ENCODE measurements at regions not wholly inside any gene's neighbourhood (a gene's known extent, or its start where the extent isn't known, plus 50 kb on each side); places are given as distances from the start of the nearest gene placed in this dataset.

DNA sequence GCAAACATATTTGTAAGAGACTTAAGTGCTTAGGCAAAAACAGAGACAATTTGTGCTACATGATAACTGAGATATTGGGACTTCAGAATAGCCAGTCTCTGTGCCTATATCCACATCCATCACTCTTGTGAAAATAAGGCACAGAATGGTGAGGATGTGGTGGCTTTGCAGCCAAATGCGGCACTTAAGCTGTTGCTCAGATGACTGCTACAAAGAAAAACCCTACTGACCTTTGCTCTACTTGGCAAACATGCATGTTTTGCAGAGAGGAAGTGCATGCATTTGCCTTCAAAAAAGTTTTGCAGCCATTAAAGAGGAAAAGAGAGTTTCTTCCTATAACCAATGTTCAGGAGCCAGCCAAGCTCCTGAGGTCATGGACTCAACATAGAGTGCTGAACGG is 675.0 kb upstream of the KIRREL3 start:
- DNase-seq: no peak
- Histone ChIP-seq H3K9ac (no peak overlapping the region), H3K79me2 (ENCODE audit: insufficient read depth) (no peaks in the 10 kb centered on the region), H3K4me2 (no peak overlapping the region), H3F3A (replicated peaks; ENCODE audit: insufficient read depth) (no peaks in the 10 kb centered on the region), H2AFZ (ENCODE audit: low read depth) (no peak overlapping the region), H3K27ac (ENCODE audit: low read depth in 2 of 2, low read length in 1 of 2) (no peak overlapping the region), H4K20me1 (ENCODE audit: insufficient read depth) (no peaks in the 10 kb centered on the region), H3K9me2 (no peaks in the 10 kb centered on the region), H3K4me1 (ENCODE audit: control insufficient read depth in 1 of 2, insufficient read depth in 2 of 2, low read depth in 1 of 2, low read length in 1 of 2) (peaks cover 0 to 5% of the 10 kb centered on the region in 2 experiments; a peak in 1 of 4 replicates), H3K4me3 (ENCODE audit: low read depth in 2 of 2, low read length in 1 of 2) (no peak overlapping the region), H3K9me3 (no peaks in the 10 kb centered on the region), H3K27me3 (ENCODE audit: insufficient read depth) (no peaks in the 10 kb centered on the region), H3K36me3 (replicated peaks in 1 of 2; ENCODE audit: control insufficient read depth in 1 of 2, insufficient read depth in 2 of 2, low read length in 1 of 2) (no peaks in the 10 kb centered on the region)
- TF ChIP-seq, protein P1, sequence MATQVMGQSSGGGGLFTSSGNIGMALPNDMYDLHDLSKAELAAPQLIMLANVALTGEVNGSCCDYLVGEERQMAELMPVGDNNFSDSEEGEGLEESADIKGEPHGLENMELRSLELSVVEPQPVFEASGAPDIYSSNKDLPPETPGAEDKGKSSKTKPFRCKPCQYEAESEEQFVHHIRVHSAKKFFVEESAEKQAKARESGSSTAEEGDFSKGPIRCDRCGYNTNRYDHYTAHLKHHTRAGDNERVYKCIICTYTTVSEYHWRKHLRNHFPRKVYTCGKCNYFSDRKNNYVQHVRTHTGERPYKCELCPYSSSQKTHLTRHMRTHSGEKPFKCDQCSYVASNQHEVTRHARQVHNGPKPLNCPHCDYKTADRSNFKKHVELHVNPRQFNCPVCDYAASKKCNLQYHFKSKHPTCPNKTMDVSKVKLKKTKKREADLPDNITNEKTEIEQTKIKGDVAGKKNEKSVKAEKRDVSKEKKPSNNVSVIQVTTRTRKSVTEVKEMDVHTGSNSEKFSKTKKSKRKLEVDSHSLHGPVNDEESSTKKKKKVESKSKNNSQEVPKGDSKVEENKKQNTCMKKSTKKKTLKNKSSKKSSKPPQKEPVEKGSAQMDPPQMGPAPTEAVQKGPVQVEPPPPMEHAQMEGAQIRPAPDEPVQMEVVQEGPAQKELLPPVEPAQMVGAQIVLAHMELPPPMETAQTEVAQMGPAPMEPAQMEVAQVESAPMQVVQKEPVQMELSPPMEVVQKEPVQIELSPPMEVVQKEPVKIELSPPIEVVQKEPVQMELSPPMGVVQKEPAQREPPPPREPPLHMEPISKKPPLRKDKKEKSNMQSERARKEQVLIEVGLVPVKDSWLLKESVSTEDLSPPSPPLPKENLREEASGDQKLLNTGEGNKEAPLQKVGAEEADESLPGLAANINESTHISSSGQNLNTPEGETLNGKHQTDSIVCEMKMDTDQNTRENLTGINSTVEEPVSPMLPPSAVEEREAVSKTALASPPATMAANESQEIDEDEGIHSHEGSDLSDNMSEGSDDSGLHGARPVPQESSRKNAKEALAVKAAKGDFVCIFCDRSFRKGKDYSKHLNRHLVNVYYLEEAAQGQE (IDR thresholded peaks at IDR 0.05; ENCODE audit: low read depth, low read length): no peak
- no peak for TF ChIP-seq EP300 (IDR thresholded peaks at IDR 0.05; ENCODE audit: borderline replicate concordance in 1 of 2, low read depth in 1 of 2, low read length in 1 of 2)
- no peak for TF ChIP-seq GABPA (IDR thresholded peaks at IDR 0.05; ENCODE audit: low read depth)
- TF ChIP-seq GATA2 (CRISPR knock-in tag; IDR thresholded peaks at IDR 0.05): no peak
- no peak for TF ChIP-seq CHD2 (IDR thresholded peaks at IDR 0.05; ENCODE audit: low read length, partially characterized antibody)
- TF ChIP-seq MEF2A (IDR thresholded peaks at IDR 0.05; ENCODE audit: borderline replicate concordance, low read depth): no peak
- TF ChIP-seq ELF1 (IDR thresholded peaks at IDR 0.05): no peak
- TF ChIP-seq, protein P2, sequence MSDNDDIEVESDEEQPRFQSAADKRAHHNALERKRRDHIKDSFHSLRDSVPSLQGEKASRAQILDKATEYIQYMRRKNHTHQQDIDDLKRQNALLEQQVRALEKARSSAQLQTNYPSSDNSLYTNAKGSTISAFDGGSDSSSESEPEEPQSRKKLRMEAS (IDR thresholded peaks at IDR 0.05; ENCODE audit: low read depth): no peak
- TF ChIP-seq FOXJ3 (CRISPR knock-in tag; IDR thresholded peaks at IDR 0.05): no peak
- TF ChIP-seq RFX5 (IDR thresholded peaks at IDR 0.05; ENCODE audit: low read length): no peak
- TF ChIP-seq YY1 (IDR thresholded peaks at IDR 0.05; ENCODE audit: low read depth): no peak
- no peak for TF ChIP-seq RAD21 (IDR thresholded peaks at IDR 0.05; ENCODE audit: low read length)
- TF ChIP-seq TEAD4 (IDR thresholded peaks at IDR 0.05; ENCODE audit: borderline replicate concordance, insufficient read depth): no peak
- TF ChIP-seq, protein P3, sequence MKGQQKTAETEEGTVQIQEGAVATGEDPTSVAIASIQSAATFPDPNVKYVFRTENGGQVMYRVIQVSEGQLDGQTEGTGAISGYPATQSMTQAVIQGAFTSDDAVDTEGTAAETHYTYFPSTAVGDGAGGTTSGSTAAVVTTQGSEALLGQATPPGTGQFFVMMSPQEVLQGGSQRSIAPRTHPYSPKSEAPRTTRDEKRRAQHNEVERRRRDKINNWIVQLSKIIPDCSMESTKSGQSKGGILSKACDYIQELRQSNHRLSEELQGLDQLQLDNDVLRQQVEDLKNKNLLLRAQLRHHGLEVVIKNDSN (IDR thresholded peaks at IDR 0.05; ENCODE audit: borderline replicate concordance, low read depth): no peak
- no peak for TF ChIP-seq TAF1 (IDR thresholded peaks at IDR 0.05; ENCODE audit: borderline replicate concordance, low read depth, low read length)
- TF ChIP-seq FOXM1 (IDR thresholded peaks at IDR 0.05; ENCODE audit: low read depth): no peak
- TF ChIP-seq MXI1 (IDR thresholded peaks at IDR 0.05; ENCODE audit: low read depth, low read length): no peak
- TF ChIP-seq NFIC (IDR thresholded peaks at IDR 0.05; ENCODE audit: borderline replicate concordance): no peak
- CTCF ChIA-PET: no interaction called here
- 23% methylated on average over 2 of the region's 2 CpGs for WGBS (ENCODE audit: low lambda C conversion rate)
- POLR2A ChIA-PET: no interaction called here

All from SK-N-SH (cell line).